OCI-LY1 (cell line): ENCODE measurements at regions not wholly inside any gene's neighbourhood (a gene's known extent, or its start where the extent isn't known, plus 50 kb on each side); places are given as distances from the start of the nearest gene placed in this dataset.

ENCODE experiments used
- EZH2 ChIP-seq: fragments of 200-600 bp; sonication (generic), shearing (Covaris generic); IDR thresholded peaks from 2 replicates; pipeline ENCODE4 v1.8.0; 2017; ENCODE audit warnings: borderline replicate concordance, mixed run types, mild to moderate bottlenecking, antibody characterized with exemption, low read length, moderate library complexity, mixed read lengths
- TF ChIP-seq, protein P1 (sequence below): fragments of 200-600 bp; sonication (generic), shearing (Covaris generic); IDR thresholded peaks from 2 replicates; pipeline ENCODE4 v1.5.1; 2017; ENCODE audit warnings: mild to moderate bottlenecking, antibody characterized with exemption, low read length, moderate library complexity, mixed read lengths

DNA sequence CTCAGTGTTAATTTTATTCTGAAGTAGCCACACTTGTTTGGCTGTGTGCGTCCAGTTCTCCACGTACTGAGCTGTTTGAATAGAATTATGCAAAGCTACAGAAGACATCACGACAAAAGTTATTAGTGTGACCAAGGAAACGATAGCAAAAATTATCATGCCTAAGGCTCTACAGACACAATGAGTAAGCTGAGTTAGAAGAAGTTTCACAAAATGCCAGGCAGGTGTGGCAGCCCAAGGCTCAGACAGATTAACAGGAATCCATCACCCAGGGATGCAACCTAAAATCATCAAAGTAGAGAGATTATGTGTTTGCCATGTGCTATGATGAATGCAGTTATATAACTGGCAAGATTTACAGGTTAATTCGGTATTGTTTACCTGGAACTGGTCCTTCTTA lies 73.1 kb upstream of the INCENP start:
- TF ChIP-seq, protein P1, sequence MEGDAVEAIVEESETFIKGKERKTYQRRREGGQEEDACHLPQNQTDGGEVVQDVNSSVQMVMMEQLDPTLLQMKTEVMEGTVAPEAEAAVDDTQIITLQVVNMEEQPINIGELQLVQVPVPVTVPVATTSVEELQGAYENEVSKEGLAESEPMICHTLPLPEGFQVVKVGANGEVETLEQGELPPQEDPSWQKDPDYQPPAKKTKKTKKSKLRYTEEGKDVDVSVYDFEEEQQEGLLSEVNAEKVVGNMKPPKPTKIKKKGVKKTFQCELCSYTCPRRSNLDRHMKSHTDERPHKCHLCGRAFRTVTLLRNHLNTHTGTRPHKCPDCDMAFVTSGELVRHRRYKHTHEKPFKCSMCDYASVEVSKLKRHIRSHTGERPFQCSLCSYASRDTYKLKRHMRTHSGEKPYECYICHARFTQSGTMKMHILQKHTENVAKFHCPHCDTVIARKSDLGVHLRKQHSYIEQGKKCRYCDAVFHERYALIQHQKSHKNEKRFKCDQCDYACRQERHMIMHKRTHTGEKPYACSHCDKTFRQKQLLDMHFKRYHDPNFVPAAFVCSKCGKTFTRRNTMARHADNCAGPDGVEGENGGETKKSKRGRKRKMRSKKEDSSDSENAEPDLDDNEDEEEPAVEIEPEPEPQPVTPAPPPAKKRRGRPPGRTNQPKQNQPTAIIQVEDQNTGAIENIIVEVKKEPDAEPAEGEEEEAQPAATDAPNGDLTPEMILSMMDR, result no peak
- TF ChIP-seq EZH2, result no peak
